ENCODE measurements at regions not wholly inside any gene's neighbourhood (a gene's known extent, or its start where the extent isn't known, plus 50 kb on each side); places are given as distances from the start of the nearest gene placed in this dataset.

DNA sequence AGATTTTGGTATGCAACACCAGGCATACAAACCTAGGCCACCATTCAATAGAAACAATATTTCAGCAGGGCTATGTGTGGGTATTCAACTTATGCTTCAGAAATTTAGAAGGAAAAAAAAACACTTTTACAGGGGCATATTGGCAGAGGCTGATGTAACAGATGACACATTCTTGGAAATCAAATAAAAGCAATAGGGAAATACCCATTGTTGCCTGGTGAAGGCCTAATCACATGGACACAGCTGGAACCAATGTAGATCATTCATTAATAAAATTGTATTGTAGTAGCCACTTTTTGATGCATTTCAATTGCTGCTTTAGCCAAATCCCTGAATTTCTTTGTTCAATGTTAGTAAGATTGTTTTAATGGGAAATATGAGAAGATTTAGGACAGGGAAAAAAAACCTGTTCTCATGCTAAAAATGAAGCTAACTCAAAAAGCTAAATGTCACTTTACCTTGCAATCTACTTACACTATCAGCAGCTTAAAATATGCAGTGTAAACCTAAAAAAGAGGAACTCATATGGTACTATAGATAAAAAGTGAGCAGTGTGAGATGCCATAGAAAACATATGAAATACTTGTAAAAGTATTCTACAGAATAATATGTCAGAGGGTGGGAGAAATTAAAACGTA is 289.4 kb downstream of the ZEB2 start:
- DNase-seq (ENCODE audit: low read depth): peak; percentile 66
- TF ChIP-seq, protein P1, sequence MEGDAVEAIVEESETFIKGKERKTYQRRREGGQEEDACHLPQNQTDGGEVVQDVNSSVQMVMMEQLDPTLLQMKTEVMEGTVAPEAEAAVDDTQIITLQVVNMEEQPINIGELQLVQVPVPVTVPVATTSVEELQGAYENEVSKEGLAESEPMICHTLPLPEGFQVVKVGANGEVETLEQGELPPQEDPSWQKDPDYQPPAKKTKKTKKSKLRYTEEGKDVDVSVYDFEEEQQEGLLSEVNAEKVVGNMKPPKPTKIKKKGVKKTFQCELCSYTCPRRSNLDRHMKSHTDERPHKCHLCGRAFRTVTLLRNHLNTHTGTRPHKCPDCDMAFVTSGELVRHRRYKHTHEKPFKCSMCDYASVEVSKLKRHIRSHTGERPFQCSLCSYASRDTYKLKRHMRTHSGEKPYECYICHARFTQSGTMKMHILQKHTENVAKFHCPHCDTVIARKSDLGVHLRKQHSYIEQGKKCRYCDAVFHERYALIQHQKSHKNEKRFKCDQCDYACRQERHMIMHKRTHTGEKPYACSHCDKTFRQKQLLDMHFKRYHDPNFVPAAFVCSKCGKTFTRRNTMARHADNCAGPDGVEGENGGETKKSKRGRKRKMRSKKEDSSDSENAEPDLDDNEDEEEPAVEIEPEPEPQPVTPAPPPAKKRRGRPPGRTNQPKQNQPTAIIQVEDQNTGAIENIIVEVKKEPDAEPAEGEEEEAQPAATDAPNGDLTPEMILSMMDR (conservative IDR thresholded peaks at IDR 0.05; ENCODE audit: low read length): no peak
- no peak overlapping the region for H3K4me3 ChIP-seq (ENCODE audit: low read length)

DNA sequence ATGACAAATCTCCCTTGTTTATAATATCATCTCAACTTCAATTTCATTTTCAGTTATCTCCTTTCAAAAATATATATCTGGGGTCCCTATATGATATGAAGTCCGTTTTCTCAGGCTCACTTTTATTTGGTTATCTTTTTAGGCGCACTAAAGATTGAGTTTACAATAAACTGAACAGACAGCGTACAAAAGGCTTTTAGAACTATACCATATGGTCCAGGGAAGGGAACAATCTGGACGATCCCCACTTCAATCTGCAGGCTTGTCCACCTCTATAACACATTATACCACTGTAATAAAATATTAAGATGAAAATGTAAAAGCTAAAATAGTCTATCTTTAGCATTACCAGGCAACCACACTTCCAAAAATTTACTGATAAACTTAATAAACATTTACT is 289.9 kb downstream of the ZEB2 start:
- TF ChIP-seq, protein P1 (conservative IDR thresholded peaks at IDR 0.05; ENCODE audit: low read length): no peak

DNA sequence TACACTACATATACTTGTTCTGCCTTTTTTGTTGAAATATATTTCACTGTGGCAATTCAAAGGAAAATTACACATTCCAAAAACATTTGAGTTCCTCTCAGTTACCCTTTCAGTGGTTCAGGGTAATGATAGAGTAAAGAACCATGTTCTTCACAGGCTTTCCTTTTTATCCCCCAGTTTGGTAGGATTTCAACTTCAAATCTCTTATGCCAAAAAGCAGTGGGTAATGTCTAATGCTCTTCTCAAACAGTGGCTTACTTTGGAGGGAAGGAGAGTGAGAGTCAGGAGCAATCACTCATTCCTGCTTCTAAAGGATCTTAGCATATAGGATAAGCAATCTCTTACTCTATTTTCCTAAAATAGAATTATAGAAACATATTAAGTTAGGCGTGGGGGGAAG is 290.6 kb downstream of the ZEB2 start:
- no peak overlapping the region for H3K4me3 ChIP-seq (ENCODE audit: low read length)
- DNase-seq (ENCODE audit: low read depth): no peak
- TF ChIP-seq, protein P1 (conservative IDR thresholded peaks at IDR 0.05; ENCODE audit: low read length): no peak

More for the DNA sequence above, 289.9 kb downstream of the ZEB2 start:
- no peak for DNase-seq (ENCODE audit: low read depth)
- no peak overlapping the region for H3K4me3 ChIP-seq (ENCODE audit: low read length)

DNA sequence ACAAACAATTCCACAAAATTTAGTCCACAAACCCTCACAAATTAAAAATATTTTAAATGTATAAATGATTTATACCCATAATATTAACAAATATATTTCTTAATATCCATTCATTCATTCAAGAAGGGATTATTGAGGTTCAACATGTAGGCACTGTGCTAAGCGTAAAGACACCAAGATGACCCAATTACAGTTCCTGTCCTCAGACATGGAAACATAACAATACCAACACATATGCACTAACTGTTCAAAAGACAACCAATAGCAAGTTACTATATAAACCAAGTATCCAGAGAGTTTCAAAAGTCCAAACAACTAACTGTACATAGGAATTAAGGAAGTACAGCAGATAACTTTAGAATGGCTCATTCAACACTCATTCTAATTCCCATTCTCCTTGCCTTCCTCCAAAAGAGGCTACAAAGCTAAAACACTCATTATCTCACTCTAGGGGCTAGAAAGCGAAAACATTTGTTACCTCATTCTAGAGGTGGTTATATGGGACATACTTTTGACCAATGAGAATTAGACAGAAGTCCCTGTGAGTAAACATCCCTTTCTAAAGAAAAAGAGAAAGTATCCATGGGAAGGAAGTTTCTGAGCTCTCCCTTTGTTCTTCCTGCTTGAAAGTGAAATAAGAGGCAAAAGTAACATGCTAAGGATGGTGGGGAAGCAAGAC is 292.4 kb downstream of the ZEB2 start:
- no peak overlapping the region for H3K4me3 ChIP-seq (ENCODE audit: low read length)
- TF ChIP-seq, protein P1 (conservative IDR thresholded peaks at IDR 0.05; ENCODE audit: low read length): no peak
- no peak for DNase-seq (ENCODE audit: low read depth)

DNA sequence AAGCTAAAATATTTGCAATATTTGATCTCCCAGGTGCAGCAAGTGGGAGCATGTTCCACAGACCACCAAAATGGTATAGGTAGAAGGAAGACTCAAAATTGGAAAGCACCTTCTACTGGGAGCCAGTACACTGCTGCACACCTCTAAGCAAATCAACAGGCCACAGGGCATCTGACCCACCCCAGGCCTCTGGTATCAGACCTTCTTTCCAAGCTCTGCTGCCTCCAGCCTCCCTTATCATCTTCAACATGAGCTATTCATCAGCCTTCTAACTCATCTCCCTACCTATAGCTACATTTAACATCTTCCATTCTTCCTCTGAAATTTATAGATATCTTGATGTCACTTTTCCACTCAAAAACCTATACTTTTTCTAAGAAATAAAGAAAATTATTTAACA is 294.8 kb downstream of the ZEB2 start:
- TF ChIP-seq, protein P1 (conservative IDR thresholded peaks at IDR 0.05; ENCODE audit: low read length): no peak
- no peak for DNase-seq (ENCODE audit: low read depth)
- H3K4me3 ChIP-seq (ENCODE audit: low read length): no peak overlapping the region

DNA sequence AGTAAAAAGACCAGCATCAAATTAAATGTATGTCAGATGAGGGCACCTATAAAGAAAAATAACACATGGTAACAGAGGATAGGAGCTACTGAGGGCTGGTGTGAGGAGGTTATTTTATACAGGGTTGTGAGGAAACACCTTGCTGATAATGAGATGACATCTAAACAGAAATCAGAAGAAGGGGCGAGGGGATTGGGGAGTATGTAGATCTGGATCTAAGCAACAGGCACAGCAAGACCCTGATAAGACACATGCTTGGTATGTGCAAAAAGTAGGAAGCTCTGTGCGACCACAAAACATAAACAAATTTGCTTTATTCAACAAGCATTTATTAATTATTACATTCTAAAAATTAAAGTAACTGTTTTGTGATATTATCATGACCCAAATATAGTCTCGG is 295.4 kb downstream of the ZEB2 start:
- H3K4me3 ChIP-seq (ENCODE audit: low read length): no peak overlapping the region
- TF ChIP-seq, protein P1 (conservative IDR thresholded peaks at IDR 0.05; ENCODE audit: low read length): no peak
- DNase-seq (ENCODE audit: low read depth): no peak

DNA sequence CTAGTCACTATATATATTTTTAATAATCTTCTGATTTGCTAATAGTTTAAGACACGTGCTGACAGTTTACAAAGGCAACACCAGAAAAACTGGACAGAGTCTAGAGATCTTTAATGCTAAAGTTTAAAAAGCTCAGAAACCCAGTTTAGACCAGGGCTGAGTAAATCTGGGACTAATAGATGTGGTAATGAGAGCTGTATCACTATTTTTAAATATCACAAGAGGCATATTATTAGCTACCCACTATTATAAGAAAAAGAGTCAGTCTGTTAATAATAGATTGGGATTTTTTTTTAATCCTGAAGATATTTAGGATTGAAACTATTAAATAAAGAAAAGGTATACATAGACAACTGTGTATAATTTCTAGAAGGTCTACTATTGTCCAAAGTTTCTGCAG is 299.9 kb downstream of the ZEB2 start:
- TF ChIP-seq, protein P1 (conservative IDR thresholded peaks at IDR 0.05; ENCODE audit: low read length): no peak
- no peak for DNase-seq (ENCODE audit: low read depth)
- H3K4me3 ChIP-seq (ENCODE audit: low read length): no peak overlapping the region
